B cell (primary cell): ENCODE measurements at regions not wholly inside any gene's neighbourhood (a gene's known extent, or its start where the extent isn't known, plus 50 kb on each side); places are given as distances from the start of the nearest gene placed in this dataset.

Experiments
- CTCF ChIP-seq: fragments of 200-600 bp; IDR thresholded peaks from one replicate; pipeline ENCODE4 v1.8.0; 2022; ENCODE audit warnings: antibody characterized with exemption, mild to moderate bottlenecking
- EZH2 ChIP-seq: IDR thresholded peaks from 2 replicates; pipeline ENCODE4 v1.6.1; 2012; ENCODE audit warnings: borderline replicate concordance, low read depth, mild to moderate bottlenecking, moderate library complexity, low read length; ENCODE audit not compliant: insufficient read depth, poor library complexity, severe bottlenecking

GRCh38 chr1:30313176-30313575, 410.2 kb downstream of the MATN1 start:
- TF ChIP-seq CTCF = no peak
- no peak for TF ChIP-seq EZH2
